ENCODE measurements at regions not wholly inside any gene's neighbourhood (a gene's known extent, or its start where the extent isn't known, plus 50 kb on each side); places are given as distances from the start of the nearest gene placed in this dataset.

GRCh38 chr21:36551731-36552433, 72.0 kb upstream of the CLDN14 start:
- TF ChIP-seq ATF3 (CRISPR knock-in tag; conservative IDR thresholded peaks at IDR 0.05) (no peak), IRF2 (CRISPR knock-in tag; IDR thresholded peaks at IDR 0.05; ENCODE audit: borderline replicate concordance, low read depth) (no peak), NR3C1 (CRISPR knock-in tag; conservative IDR thresholded peaks at IDR 0.05; ENCODE audit: low read depth) (no peak), ZNF512 (CRISPR knock-in tag; IDR thresholded peaks at IDR 0.05; ENCODE audit: borderline replicate concordance) (no peak), CREB1 (CRISPR knock-in tag; IDR thresholded peaks at IDR 0.05) (no peak), NFE2L1 (CRISPR knock-in tag; IDR thresholded peaks at IDR 0.05) (no peak), CTCF (IDR thresholded peaks at IDR 0.05) (no peak), FOXP1 (CRISPR knock-in tag; IDR thresholded peaks at IDR 0.05; ENCODE audit: borderline replicate concordance) (no peak)

All from WTC11 (cell line).